Skin of body (tissue), 1 donor: ENCODE measurements at regions not wholly inside any gene's neighbourhood (a gene's known extent, or its start where the extent isn't known, plus 50 kb on each side); places are given as distances from the start of the nearest gene placed in this dataset.
"Not testable (repeated sequence)": the region's sequence is repeated elsewhere in the genome, so short reads cannot be mapped to it uniquely, and the experiment has no call there.

ENCODE experiments used
- DNase-seq: peaks from one replicate; lab custom pipeline; 2025; lab: John Stamatoyannopoulos, UW

GRCh38 chr12:46670636-46671035 lies 155.2 kb downstream of the SLC38A4 start:
- DNase-seq = no peak

- no peak for DNase-seq
Measured at GRCh38 chr12:46669720-46670119, 156.1 kb downstream of the SLC38A4 start.

- DNase-seq = no peak
Measured at GRCh38 chr12:46667551-46667950, 158.2 kb downstream of the SLC38A4 start.

GRCh38 chr12:46664761-46665287 lies 161.0 kb downstream of the SLC38A4 start:
- DNase-seq = no peak

- DNase-seq = no peak
Measured at GRCh38 chr12:46663318-46663717, 162.5 kb downstream of the SLC38A4 start.

GRCh38 chr12:46661110-46661845 lies 164.5 kb downstream of the SLC38A4 start:
- DNase-seq = peak; percentile 74

GRCh38 chr12:46660719-46661109 lies 165.1 kb downstream of the SLC38A4 start:
- no peak for DNase-seq

GRCh38 chr12:46660276-46660675 lies 165.5 kb downstream of the SLC38A4 start:
- no peak for DNase-seq

- peak; percentile 21 for DNase-seq
Measured at GRCh38 chr12:46659824-46660223, 166.0 kb downstream of the SLC38A4 start.

- no peak for DNase-seq
Measured at GRCh38 chr12:46659032-46659650, 166.7 kb downstream of the SLC38A4 start.

- DNase-seq = no peak
Measured at GRCh38 chr12:46657453-46658411, 168.1 kb downstream of the SLC38A4 start.

GRCh38 chr12:46655984-46656383 lies 169.8 kb downstream of the SLC38A4 start:
- DNase-seq = not testable (repeated sequence)

GRCh38 chr12:46653311-46653710 lies 172.5 kb downstream of the SLC38A4 start:
- no peak for DNase-seq

GRCh38 chr12:46652692-46653091 lies 173.1 kb downstream of the SLC38A4 start:
- DNase-seq = no peak

- no peak for DNase-seq
Measured at GRCh38 chr12:46650688-46651087, 175.1 kb downstream of the SLC38A4 start.

- no peak for DNase-seq
Measured at GRCh38 chr12:46649433-46649832, 176.4 kb downstream of the SLC38A4 start.

GRCh38 chr12:46647034-46647433 lies 178.8 kb downstream of the SLC38A4 start:
- DNase-seq = no peak

GRCh38 chr12:46641649-46642048 lies 184.1 kb downstream of the SLC38A4 start:
- DNase-seq = not testable (repeated sequence)

- DNase-seq = no peak
Measured at GRCh38 chr12:46635818-46636217, 190.0 kb downstream of the SLC38A4 start.

GRCh38 chr12:46629331-46630229 lies 196.2 kb downstream of the SLC38A4 start:
- DNase-seq = no peak

GRCh38 chr12:46628176-46628575 lies 197.6 kb downstream of the SLC38A4 start:
- no peak for DNase-seq
